GM13976 (cell line): ENCODE measurements at regions not wholly inside any gene's neighbourhood (a gene's known extent, or its start where the extent isn't known, plus 50 kb on each side); places are given as distances from the start of the nearest gene placed in this dataset.

ENCODE experiments used
- DNase-seq: peaks from one replicate; pipeline ENCODE4 v3.0.0; 2012; ENCODE audit warnings: low spot score
- CTCF ChIP-seq: IDR thresholded peaks from 2 replicates; pipeline ENCODE4 v1.5.1; 2012; ENCODE audit warnings: borderline replicate concordance, mild to moderate bottlenecking; ENCODE audit not compliant: insufficient read depth; ENCODE audit errors: extremely low read depth, missing control alignments, control extremely low read depth
- in situ Hi-C: fragments of 300-500 bp; cut with MboI; formaldehyde crosslinking; loops from one replicate; pipeline ENCODE4 v1.12.0; 2022; ENCODE audit warnings: low sequenced_read_pairs, mixed read lengths, inconsistent platforms; ENCODE audit not compliant: unreplicated experiment

- in situ Hi-C loops: no loop called here
- no peak for DNase-seq
- no peak for TF ChIP-seq CTCF
Observed at GRCh38 chr18:78741381-78742217, 238.0 kb upstream of the SALL3 start.

GRCh38 chr18:78742218-78742745, 237.3 kb upstream of the SALL3 start:
- in situ Hi-C loops: no loop called here

GRCh38 chr18:78743078-78743477, 236.5 kb upstream of the SALL3 start:
- no peak for DNase-seq
- TF ChIP-seq CTCF: no peak
- in situ Hi-C loops: no loop called here

More at GRCh38 chr18:78742218-78742745, 237.3 kb upstream of the SALL3 start:
- TF ChIP-seq CTCF: no peak
- no peak for DNase-seq

- DNase-seq: no peak
- in situ Hi-C loops: no loop called here
- no peak for TF ChIP-seq CTCF
Observed at GRCh38 chr18:78751664-78752063, 228.0 kb upstream of the SALL3 start.

GRCh38 chr18:78753240-78753639, 226.4 kb upstream of the SALL3 start:
- TF ChIP-seq CTCF: no peak
- in situ Hi-C loops: no loop called here
- DNase-seq: no peak

GRCh38 chr18:78754311-78755043, 225.1 kb upstream of the SALL3 start:
- in situ Hi-C loops: no loop called here
- TF ChIP-seq CTCF: no peak
- DNase-seq: no peak
